ENCODE measurements at regions not wholly inside any gene's neighbourhood (a gene's known extent, or its start where the extent isn't known, plus 50 kb on each side); places are given as distances from the start of the nearest gene placed in this dataset.
"Not testable (repeated sequence)": the region's sequence is repeated elsewhere in the genome, so short reads cannot be mapped to it uniquely, and the experiment has no call there.

DNA sequence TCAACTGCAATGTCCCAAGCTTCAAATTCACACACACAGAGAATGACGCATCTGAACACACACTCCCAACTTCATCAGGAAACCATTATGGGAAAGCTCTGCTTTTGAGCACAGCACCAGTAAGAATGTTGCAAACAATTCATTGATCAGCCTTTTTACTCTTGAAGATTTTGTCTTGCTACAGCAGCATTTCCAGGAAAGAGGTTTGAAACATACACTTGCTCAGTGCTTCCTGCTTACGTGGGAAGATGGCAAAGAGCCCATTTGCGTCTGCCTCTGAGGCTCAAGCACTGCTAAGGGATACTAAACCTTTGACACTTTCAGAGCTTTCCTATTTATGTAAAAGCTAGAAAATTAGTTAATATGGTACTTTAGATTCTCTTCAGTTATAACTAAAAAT lies 77.2 kb upstream of the MON1B start:
- no peak overlapping the region for H3K9ac ChIP-seq (ENCODE audit: low read length)
- H3K9me3 ChIP-seq (ENCODE audit: control insufficient read depth, low read length), result no peaks in the 10 kb centered on the region
- no peaks in the 10 kb centered on the region for H3K27me3 ChIP-seq (replicated peaks; ENCODE audit: control insufficient read depth, insufficient read depth, low read length)
- no peaks in the 10 kb centered on the region for H3K4me1 ChIP-seq (ENCODE audit: control insufficient read depth, insufficient read depth, low read length)
- no peak overlapping the region for H3K4me3 ChIP-seq (ENCODE audit: low read length)
- no peaks in the 10 kb centered on the region for H3K36me3 ChIP-seq (ENCODE audit: control insufficient read depth, insufficient read depth, low read length, severe bottlenecking)
- DNase-seq (ENCODE audit: low read depth), result no peak

- H3K36me3 ChIP-seq (ENCODE audit: control insufficient read depth, insufficient read depth, low read length, severe bottlenecking); H3K4me1 ChIP-seq (ENCODE audit: control insufficient read depth, insufficient read depth, low read length); H3K4me3 ChIP-seq (ENCODE audit: low read length); H3K9ac ChIP-seq (ENCODE audit: low read length); H3K9me3 ChIP-seq (ENCODE audit: control insufficient read depth, low read length); DNase-seq (ENCODE audit: low read depth); H3K27me3 ChIP-seq (replicated peaks; ENCODE audit: control insufficient read depth, insufficient read depth, low read length): not testable (repeated sequence)
Measured at GRCh38 chr16:77114361-77114760, 76.6 kb upstream of the MON1B start.

GRCh38 chr16:77116856-77117255 lies 74.1 kb upstream of the MON1B start:
- Histone ChIP-seq H3K36me3 (ENCODE audit: control insufficient read depth, insufficient read depth, low read length, severe bottlenecking) (no peaks in the 10 kb centered on the region), H3K27me3 (replicated peaks; ENCODE audit: control insufficient read depth, insufficient read depth, low read length) (no peaks in the 10 kb centered on the region), H3K4me3 (ENCODE audit: low read length) (no peak overlapping the region), H3K4me1 (ENCODE audit: control insufficient read depth, insufficient read depth, low read length) (no peaks in the 10 kb centered on the region), H3K9me3 (ENCODE audit: control insufficient read depth, low read length) (no peaks in the 10 kb centered on the region), H3K9ac (ENCODE audit: low read length) (no peak overlapping the region)
- no peak for DNase-seq (ENCODE audit: low read depth)

DNA sequence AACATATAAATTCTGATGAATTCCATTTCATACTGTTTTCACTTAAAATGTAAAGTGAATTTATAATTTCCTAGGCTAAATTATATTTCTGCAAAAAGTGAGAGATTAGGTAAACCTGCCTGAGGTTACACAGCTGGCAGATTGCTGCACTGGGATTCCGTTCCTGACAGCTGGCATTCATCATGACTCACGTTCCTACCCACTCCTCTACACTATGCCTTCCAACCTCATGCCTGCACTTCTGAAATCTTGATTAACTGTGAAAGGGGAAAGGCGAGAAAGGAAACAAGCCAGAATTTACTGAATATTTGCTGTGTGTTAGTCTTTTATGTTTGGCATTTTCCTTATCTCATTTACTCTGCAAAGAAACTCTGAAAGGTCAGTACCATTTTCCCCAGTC lies 73.3 kb upstream of the MON1B start:
- Histone ChIP-seq H3K36me3 (ENCODE audit: control insufficient read depth, insufficient read depth, low read length, severe bottlenecking) (no peaks in the 10 kb centered on the region), H3K27me3 (replicated peaks; ENCODE audit: control insufficient read depth, insufficient read depth, low read length) (no peaks in the 10 kb centered on the region), H3K4me1 (ENCODE audit: control insufficient read depth, insufficient read depth, low read length) (no peaks in the 10 kb centered on the region), H3K9ac (ENCODE audit: low read length) (no peak overlapping the region), H3K9me3 (ENCODE audit: control insufficient read depth, low read length) (no peaks in the 10 kb centered on the region), H3K4me3 (ENCODE audit: low read length) (no peak overlapping the region)
- no peak for DNase-seq (ENCODE audit: low read depth)

DNA sequence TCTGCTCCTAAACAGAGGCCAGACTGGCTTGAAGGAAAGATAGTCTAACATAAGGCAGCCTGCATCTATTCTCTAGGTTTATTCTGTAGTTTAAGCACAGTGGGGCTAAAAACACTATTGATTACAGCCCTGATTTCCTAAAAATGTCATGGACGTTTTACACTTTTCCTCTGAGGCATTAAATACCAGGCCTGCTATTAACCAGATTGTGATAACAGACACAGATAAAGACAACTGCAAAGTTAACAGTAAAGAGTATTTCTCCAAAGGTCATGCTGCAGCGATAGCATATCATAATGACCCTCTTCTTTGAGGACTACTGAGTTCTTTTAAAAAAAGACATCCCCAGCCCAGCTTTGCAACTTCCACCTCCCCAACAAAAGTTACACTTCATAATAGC lies 59.6 kb upstream of the MON1B start:
- no peaks in the 10 kb centered on the region for H3K36me3 ChIP-seq (ENCODE audit: control insufficient read depth, insufficient read depth, low read length, severe bottlenecking)
- no peaks in the 10 kb centered on the region for H3K9me3 ChIP-seq (ENCODE audit: control insufficient read depth, low read length)
- no peaks in the 10 kb centered on the region for H3K4me1 ChIP-seq (ENCODE audit: control insufficient read depth, insufficient read depth, low read length)
- no peak overlapping the region for H3K4me3 ChIP-seq (ENCODE audit: low read length)
- DNase-seq (ENCODE audit: low read depth), result no peak
- H3K27me3 ChIP-seq (replicated peaks; ENCODE audit: control insufficient read depth, insufficient read depth, low read length), result no peaks in the 10 kb centered on the region
- H3K9ac ChIP-seq (ENCODE audit: low read length), result no peak overlapping the region

DNA sequence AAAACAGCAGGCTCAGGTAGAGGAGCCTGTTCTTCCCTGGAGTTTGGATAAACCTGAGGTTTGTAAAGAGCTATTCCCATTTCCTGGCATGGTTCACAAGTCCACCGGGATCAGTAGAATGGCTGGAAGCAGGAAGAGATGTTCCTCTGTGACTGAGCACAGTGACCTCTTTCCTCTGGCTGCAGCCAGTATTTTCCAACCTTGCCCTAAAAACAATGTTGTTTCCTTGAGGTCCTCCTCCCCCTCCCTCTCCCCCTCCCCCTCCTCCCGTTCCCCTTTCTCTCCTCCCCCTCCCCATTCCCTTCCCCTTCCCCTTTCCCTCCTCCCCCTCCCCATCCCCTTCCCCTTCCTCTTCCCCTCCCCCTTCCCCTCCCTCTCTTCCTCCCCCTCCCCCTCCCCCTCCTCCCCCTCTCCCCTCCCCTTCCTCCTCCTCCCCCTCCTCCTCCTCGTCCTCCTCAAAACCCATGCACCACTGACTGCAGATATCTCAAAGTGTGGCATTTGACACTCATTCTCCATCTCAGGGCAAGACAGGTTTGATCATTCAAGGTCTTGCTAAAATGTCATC lies 58.9 kb upstream of the MON1B start:
- H3K4me1 ChIP-seq (ENCODE audit: control insufficient read depth, insufficient read depth, low read length), result no peaks in the 10 kb centered on the region
- H3K36me3 ChIP-seq (ENCODE audit: control insufficient read depth, insufficient read depth, low read length, severe bottlenecking), result no peaks in the 10 kb centered on the region
- no peaks in the 10 kb centered on the region for H3K27me3 ChIP-seq (replicated peaks; ENCODE audit: control insufficient read depth, insufficient read depth, low read length)
- no peak overlapping the region for H3K4me3 ChIP-seq (ENCODE audit: low read length)
- H3K9me3 ChIP-seq (ENCODE audit: control insufficient read depth, low read length), result no peaks in the 10 kb centered on the region
- DNase-seq (ENCODE audit: low read depth), result no peak
- no peak overlapping the region for H3K9ac ChIP-seq (ENCODE audit: low read length)

GRCh38 chr16:77133706-77134105 lies 57.3 kb upstream of the MON1B start:
- no peaks in the 10 kb centered on the region for H3K27me3 ChIP-seq (replicated peaks; ENCODE audit: control insufficient read depth, insufficient read depth, low read length)
- H3K9ac ChIP-seq (ENCODE audit: low read length), result no peak overlapping the region
- no peaks in the 10 kb centered on the region for H3K36me3 ChIP-seq (ENCODE audit: control insufficient read depth, insufficient read depth, low read length, severe bottlenecking)
- H3K4me3 ChIP-seq (ENCODE audit: low read length), result no peak overlapping the region
- no peak for DNase-seq (ENCODE audit: low read depth)
- no peaks in the 10 kb centered on the region for H3K9me3 ChIP-seq (ENCODE audit: control insufficient read depth, low read length)
- H3K4me1 ChIP-seq (ENCODE audit: control insufficient read depth, insufficient read depth, low read length), result no peaks in the 10 kb centered on the region

DNA sequence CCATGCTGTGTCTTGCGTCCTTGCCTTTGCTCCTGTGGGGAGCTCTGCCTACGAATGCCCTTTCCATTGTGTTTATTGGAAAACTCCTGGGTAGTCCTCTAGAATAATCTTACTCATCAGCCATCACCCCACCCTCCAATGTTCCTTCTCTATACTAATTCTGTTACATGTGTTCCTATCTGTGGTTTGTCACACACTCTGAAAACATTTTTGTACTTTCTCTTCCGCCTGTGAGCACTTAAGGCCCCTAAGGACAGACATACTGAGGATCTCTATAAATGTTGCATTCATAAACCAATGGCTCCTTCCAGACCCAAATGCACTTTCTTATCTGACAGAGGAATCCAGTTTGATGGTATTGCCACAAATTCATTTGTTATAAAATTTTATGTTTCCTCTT lies 53.9 kb upstream of the MON1B start:
- H3K27me3 ChIP-seq (replicated peaks; ENCODE audit: control insufficient read depth, insufficient read depth, low read length), result no peaks in the 10 kb centered on the region
- H3K9ac ChIP-seq (ENCODE audit: low read length), result no peak overlapping the region
- H3K36me3 ChIP-seq (ENCODE audit: control insufficient read depth, insufficient read depth, low read length, severe bottlenecking), result no peaks in the 10 kb centered on the region
- no peaks in the 10 kb centered on the region for H3K4me1 ChIP-seq (ENCODE audit: control insufficient read depth, insufficient read depth, low read length)
- H3K4me3 ChIP-seq (ENCODE audit: low read length), result no peak overlapping the region
- H3K9me3 ChIP-seq (ENCODE audit: control insufficient read depth, low read length), result no peaks in the 10 kb centered on the region
- no peak for DNase-seq (ENCODE audit: low read depth)

All from adipocyte (in vitro differentiated cells).